WTC11 (cell line): ENCODE measurements at regions not wholly inside any gene's neighbourhood (a gene's known extent, or its start where the extent isn't known, plus 50 kb on each side); places are given as distances from the start of the nearest gene placed in this dataset.

ENCODE experiments used
- CREM ChIP-seq: sonication (generic); formaldehyde crosslinking; IDR thresholded peaks from 2 replicates; pipeline ENCODE4 v1.8.1; 2022; ENCODE audit warnings: mild to moderate bottlenecking, missing genetic modification reagents, moderate library complexity
- CTCF ChIP-seq: fragments of 200-600 bp; IDR thresholded peaks from 2 replicates; pipeline ENCODE4 v1.8.0; 2022; ENCODE audit warnings: antibody characterized with exemption
- ESRRA ChIP-seq: sonication (generic); formaldehyde crosslinking; IDR thresholded peaks from 2 replicates; pipeline ENCODE4 v1.8.1; 2022; ENCODE audit warnings: mild to moderate bottlenecking, missing genetic modification reagents, borderline replicate concordance
- JUN ChIP-seq: sonication (generic); formaldehyde crosslinking; IDR thresholded peaks from 2 replicates; pipeline ENCODE4 v1.8.0; 2023; ENCODE audit warnings: mild to moderate bottlenecking, missing genetic modification reagents
- OVOL2 ChIP-seq: fragments of 250-450 bp; sonication (Bioruptor Pico); IDR thresholded peaks from 2 replicates; pipeline ENCODE4 v1.9.0; 2021; ENCODE audit warnings: mild to moderate bottlenecking, borderline replicate concordance
- TCF7 ChIP-seq: sonication (generic); formaldehyde crosslinking; IDR thresholded peaks from 2 replicates; pipeline ENCODE4 v1.8.0; 2022; ENCODE audit warnings: mild to moderate bottlenecking, low read depth, missing genetic modification reagents, moderate library complexity
- TP53 ChIP-seq: sonication (generic); formaldehyde crosslinking; IDR thresholded peaks from 2 replicates; pipeline ENCODE4 v1.8.1; 2023; ENCODE audit warnings: mild to moderate bottlenecking, missing genetic modification reagents

- no peak for TF ChIP-seq CREM
- no peak for TF ChIP-seq CTCF
- no peak for TF ChIP-seq OVOL2 (CRISPR knock-in tag)
- TF ChIP-seq ESRRA (CRISPR knock-in tag), result no peak
- TF ChIP-seq JUN, result no peak
- TF ChIP-seq TCF7 (CRISPR knock-in tag), result no peak
- TF ChIP-seq TP53 (CRISPR knock-in tag), result no peak
Measured at GRCh38 chr6:167670938-167671338, 155.8 kb upstream of the AFDN start.
